ENCODE measurements at regions not wholly inside any gene's neighbourhood (a gene's known extent, or its start where the extent isn't known, plus 50 kb on each side); places are given as distances from the start of the nearest gene placed in this dataset.

DNA sequence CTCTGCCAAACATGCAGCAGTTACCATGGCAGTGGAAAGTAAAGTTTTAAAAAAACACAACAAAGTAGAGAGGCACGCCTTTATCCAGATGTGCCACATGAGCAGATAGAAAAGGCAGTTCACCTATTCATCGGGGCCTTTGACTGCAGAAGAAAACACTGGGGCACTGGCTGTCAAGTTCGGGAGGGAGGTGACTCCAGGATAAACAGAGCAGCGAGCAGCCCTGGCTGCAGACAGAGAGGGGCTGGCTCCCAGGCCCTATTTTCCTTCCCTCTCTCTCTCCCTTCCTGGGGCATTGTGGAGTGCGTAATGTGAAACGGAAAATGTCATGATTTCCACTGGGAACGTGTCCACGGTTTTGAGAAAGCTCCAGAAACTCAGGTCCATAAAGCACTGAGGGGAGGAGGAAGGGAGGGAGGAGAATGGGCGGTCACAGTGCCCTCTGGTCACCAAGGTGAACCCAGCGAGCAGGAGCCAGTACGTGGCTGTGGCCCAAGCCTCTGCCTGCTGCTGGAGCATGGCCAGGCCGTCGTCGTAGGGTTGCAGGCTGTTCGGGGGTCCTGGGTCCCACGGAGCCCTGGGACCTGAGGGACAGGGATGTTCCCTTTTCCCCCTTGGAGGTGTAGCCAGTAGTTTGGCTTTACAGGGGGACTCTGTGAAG lies 114.7 kb upstream of the IRF2BP2 start (continued):
- TF ChIP-seq OSR2 (tag by site-specific recombination; IDR thresholded peaks at IDR 0.05) (no peak), BCL11A (tag by site-specific recombination; IDR thresholded peaks at IDR 0.05; ENCODE audit: low read depth) (no peak), ZNF423 (tag by site-specific recombination; IDR thresholded peaks at IDR 0.05) (no peak), YY1 (tag by site-specific recombination; IDR thresholded peaks at IDR 0.05) (no peak), ZBTB7A (tag by site-specific recombination; IDR thresholded peaks at IDR 0.05; ENCODE audit: low read depth) (no peak), RBAK (tag by site-specific recombination; IDR thresholded peaks at IDR 0.05) (no peak), FEZF1 (tag by site-specific recombination; IDR thresholded peaks at IDR 0.05) (peak; percentile 55), ZFP69B (tag by site-specific recombination; IDR thresholded peaks at IDR 0.05) (no peak), ZNF366 (tag by site-specific recombination; conservative IDR thresholded peaks at IDR 0.05) (no peak), REPIN1 (tag by site-specific recombination; IDR thresholded peaks at IDR 0.05; ENCODE audit: low read depth) (no peak), ZNF274 (IDR thresholded peaks at IDR 0.05; ENCODE audit: low read length) (no peak), ZNF274 (tag by site-specific recombination; IDR thresholded peaks at IDR 0.05; ENCODE audit: borderline replicate concordance) (no peak), PRDM1 (tag by site-specific recombination; IDR thresholded peaks at IDR 0.05) (no peak), ZNF621 (tag by site-specific recombination; IDR thresholded peaks at IDR 0.05) (no peak), KLF1 (tag by site-specific recombination; IDR thresholded peaks at IDR 0.05) (no peak), ZNF248 (tag by site-specific recombination; IDR thresholded peaks at IDR 0.05) (no peak)
- TF ChIP-seq, protein P1, sequence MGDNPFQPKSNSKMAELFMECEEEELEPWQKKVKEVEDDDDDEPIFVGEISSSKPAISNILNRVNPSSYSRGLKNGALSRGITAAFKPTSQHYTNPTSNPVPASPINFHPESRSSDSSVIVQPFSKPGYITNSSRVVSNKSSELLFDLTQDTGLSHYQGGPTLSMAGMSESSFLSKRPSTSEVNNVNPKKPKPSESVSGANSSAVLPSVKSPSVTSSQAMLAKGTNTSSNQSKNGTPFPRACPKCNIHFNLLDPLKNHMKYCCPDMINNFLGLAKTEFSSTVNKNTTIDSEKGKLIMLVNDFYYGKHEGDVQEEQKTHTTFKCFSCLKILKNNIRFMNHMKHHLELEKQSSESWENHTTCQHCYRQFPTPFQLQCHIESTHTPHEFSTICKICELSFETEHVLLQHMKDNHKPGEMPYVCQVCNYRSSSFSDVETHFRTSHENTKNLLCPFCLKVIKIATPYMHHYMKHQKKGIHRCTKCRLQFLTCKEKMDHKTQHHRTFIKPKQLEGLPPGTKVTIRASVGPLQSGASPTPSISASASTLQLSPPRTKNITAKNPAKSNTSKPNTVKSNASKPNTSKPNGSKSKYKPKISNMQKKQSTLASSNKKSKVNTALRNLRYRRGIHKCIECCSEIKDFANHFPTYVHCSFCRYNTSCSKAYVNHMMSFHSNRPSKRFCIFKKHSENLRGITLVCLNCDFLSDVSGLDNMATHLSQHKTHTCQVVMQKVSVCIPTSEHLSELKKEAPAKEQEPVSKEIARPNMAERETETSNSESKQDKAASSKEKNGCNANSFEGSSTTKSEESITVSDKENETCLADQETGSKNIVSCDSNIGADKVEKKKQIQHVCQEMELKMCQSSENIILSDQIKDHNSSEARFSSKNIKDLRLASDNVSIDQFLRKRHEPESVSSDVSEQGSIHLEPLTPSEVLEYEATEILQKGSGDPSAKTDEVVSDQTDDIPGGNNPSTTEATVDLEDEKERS (tag by site-specific recombination; IDR thresholded peaks at IDR 0.05) = no peak
- TF ChIP-seq, protein P2, sequence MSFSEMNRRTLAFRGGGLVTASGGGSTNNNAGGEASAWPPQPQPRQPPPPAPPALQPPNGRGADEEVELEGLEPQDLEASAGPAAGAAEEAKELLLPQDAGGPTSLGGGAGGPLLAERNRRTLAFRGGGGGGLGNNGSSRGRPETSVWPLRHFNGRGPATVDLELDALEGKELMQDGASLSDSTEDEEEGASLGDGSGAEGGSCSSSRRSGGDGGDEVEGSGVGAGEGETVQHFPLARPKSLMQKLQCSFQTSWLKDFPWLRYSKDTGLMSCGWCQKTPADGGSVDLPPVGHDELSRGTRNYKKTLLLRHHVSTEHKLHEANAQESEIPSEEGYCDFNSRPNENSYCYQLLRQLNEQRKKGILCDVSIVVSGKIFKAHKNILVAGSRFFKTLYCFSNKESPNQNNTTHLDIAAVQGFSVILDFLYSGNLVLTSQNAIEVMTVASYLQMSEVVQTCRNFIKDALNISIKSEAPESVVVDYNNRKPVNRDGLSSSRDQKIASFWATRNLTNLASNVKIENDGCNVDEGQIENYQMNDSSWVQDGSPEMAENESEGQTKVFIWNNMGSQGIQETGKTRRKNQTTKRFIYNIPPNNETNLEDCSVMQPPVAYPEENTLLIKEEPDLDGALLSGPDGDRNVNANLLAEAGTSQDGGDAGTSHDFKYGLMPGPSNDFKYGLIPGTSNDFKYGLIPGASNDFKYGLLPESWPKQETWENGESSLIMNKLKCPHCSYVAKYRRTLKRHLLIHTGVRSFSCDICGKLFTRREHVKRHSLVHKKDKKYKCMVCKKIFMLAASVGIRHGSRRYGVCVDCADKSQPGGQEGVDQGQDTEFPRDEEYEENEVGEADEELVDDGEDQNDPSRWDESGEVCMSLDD (tag by site-specific recombination; IDR thresholded peaks at IDR 0.05) = 0 out of 2 replicates have a peak, but pooled peaks have one; percentile 21
- TF ChIP-seq, protein P3, sequence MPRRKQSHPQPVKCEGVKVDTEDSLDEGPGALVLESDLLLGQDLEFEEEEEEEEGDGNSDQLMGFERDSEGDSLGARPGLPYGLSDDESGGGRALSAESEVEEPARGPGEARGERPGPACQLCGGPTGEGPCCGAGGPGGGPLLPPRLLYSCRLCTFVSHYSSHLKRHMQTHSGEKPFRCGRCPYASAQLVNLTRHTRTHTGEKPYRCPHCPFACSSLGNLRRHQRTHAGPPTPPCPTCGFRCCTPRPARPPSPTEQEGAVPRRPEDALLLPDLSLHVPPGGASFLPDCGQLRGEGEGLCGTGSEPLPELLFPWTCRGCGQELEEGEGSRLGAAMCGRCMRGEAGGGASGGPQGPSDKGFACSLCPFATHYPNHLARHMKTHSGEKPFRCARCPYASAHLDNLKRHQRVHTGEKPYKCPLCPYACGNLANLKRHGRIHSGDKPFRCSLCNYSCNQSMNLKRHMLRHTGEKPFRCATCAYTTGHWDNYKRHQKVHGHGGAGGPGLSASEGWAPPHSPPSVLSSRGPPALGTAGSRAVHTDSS (tag by site-specific recombination; IDR thresholded peaks at IDR 0.05) = no peak
- TF ChIP-seq, protein P4, sequence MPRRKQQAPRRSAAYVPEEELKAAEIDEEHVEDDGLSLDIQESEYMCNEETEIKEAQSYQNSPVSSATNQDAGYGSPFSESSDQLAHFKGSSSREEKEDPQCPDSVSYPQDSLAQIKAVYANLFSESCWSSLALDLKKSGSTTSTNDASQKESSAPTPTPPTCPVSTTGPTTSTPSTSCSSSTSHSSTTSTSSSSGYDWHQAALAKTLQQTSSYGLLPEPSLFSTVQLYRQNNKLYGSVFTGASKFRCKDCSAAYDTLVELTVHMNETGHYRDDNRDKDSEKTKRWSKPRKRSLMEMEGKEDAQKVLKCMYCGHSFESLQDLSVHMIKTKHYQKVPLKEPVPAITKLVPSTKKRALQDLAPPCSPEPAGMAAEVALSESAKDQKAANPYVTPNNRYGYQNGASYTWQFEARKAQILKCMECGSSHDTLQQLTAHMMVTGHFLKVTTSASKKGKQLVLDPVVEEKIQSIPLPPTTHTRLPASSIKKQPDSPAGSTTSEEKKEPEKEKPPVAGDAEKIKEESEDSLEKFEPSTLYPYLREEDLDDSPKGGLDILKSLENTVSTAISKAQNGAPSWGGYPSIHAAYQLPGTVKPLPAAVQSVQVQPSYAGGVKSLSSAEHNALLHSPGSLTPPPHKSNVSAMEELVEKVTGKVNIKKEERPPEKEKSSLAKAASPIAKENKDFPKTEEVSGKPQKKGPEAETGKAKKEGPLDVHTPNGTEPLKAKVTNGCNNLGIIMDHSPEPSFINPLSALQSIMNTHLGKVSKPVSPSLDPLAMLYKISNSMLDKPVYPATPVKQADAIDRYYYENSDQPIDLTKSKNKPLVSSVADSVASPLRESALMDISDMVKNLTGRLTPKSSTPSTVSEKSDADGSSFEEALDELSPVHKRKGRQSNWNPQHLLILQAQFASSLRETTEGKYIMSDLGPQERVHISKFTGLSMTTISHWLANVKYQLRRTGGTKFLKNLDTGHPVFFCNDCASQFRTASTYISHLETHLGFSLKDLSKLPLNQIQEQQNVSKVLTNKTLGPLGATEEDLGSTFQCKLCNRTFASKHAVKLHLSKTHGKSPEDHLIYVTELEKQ (tag by site-specific recombination; IDR thresholded peaks at IDR 0.05; ENCODE audit: borderline replicate concordance) = no peak
- TF ChIP-seq, protein P5, sequence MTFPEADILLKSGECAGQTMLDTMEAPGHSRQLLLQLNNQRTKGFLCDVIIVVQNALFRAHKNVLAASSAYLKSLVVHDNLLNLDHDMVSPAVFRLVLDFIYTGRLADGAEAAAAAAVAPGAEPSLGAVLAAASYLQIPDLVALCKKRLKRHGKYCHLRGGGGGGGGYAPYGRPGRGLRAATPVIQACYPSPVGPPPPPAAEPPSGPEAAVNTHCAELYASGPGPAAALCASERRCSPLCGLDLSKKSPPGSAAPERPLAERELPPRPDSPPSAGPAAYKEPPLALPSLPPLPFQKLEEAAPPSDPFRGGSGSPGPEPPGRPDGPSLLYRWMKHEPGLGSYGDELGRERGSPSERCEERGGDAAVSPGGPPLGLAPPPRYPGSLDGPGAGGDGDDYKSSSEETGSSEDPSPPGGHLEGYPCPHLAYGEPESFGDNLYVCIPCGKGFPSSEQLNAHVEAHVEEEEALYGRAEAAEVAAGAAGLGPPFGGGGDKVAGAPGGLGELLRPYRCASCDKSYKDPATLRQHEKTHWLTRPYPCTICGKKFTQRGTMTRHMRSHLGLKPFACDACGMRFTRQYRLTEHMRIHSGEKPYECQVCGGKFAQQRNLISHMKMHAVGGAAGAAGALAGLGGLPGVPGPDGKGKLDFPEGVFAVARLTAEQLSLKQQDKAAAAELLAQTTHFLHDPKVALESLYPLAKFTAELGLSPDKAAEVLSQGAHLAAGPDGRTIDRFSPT (tag by site-specific recombination; IDR thresholded peaks at IDR 0.05) = no peak
- TF ChIP-seq, protein P6, sequence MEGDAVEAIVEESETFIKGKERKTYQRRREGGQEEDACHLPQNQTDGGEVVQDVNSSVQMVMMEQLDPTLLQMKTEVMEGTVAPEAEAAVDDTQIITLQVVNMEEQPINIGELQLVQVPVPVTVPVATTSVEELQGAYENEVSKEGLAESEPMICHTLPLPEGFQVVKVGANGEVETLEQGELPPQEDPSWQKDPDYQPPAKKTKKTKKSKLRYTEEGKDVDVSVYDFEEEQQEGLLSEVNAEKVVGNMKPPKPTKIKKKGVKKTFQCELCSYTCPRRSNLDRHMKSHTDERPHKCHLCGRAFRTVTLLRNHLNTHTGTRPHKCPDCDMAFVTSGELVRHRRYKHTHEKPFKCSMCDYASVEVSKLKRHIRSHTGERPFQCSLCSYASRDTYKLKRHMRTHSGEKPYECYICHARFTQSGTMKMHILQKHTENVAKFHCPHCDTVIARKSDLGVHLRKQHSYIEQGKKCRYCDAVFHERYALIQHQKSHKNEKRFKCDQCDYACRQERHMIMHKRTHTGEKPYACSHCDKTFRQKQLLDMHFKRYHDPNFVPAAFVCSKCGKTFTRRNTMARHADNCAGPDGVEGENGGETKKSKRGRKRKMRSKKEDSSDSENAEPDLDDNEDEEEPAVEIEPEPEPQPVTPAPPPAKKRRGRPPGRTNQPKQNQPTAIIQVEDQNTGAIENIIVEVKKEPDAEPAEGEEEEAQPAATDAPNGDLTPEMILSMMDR (tag by site-specific recombination; IDR thresholded peaks at IDR 0.05) = peak; percentile 19; the same call in 1 of the 2 replicates
- TF ChIP-seq, protein P7, sequence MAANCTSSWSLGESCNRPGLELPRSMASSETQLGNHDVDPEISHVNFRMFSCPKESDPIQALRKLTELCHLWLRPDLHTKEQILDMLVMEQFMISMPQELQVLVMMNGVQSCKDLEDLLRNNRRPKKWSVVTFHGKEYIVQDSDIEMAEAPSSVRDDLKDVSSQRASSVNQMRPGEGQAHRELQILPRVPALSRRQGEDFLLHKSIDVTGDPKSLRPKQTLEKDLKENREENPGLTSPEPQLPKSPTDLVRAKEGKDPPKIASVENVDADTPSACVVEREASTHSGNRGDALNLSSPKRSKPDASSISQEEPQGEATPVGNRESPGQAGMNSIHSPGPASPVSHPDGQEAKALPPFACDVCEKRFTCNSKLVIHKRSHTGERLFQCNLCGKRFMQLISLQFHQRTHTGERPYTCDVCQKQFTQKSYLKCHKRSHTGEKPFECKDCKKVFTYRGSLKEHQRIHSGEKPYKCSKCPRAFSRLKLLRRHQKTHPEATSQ (tag by site-specific recombination; IDR thresholded peaks at IDR 0.05) = no peak

All from HEK293 (cell line).